ENCODE measurements at regions not wholly inside any gene's neighbourhood (a gene's known extent, or its start where the extent isn't known, plus 50 kb on each side); places are given as distances from the start of the nearest gene placed in this dataset.

- no peaks in the 10 kb centered on the region for H3K79me2 ChIP-seq (ENCODE audit: insufficient read depth, low read length)
- no peaks in the 10 kb centered on the region for H3K4me1 ChIP-seq (ENCODE audit: insufficient read depth, low read length)
- H3K27ac ChIP-seq (ENCODE audit: extremely low read length, insufficient read depth, low read length), result no peak overlapping the region
- H3K9ac ChIP-seq (ENCODE audit: insufficient read depth, low read depth, low read length), result no peak overlapping the region
- in situ Hi-C loops (cut with HindIII; ENCODE audit: extremely low pct_ligation_motif_present, low pct_unique_long_range_greater_than_20kb), result no loop called here
- H3K36me3 ChIP-seq (replicated peaks in 1 of 2; ENCODE audit: control insufficient read depth in 1 of 2, insufficient read depth in 2 of 2, low read length in 2 of 2), result no peaks in the 10 kb centered on the region
- FAIRE-seq (no peak), DNase-seq (ENCODE audit: low spot score) (no peak), ATAC-seq (no peak)
- TF ChIP-seq BORCS8-MEF2B (CRISPR knock-in tag; IDR thresholded peaks at IDR 0.05) (no peak), ZNF383 (CRISPR knock-in tag; IDR thresholded peaks at IDR 0.05; ENCODE audit: borderline replicate concordance) (no peak), TRIM22 (IDR thresholded peaks at IDR 0.05) (no peak), HBP1 (CRISPR knock-in tag; IDR thresholded peaks at IDR 0.05; ENCODE audit: low read depth) (no peak), MAFF (IDR thresholded peaks at IDR 0.05; ENCODE audit: low read depth, low read length) (no peak), PHF8 (CRISPR knock-in tag; IDR thresholded peaks at IDR 0.05) (no peak), ZNF337 (CRISPR knock-in tag; IDR thresholded peaks at IDR 0.05; ENCODE audit: borderline replicate concordance, low read depth) (no peak), ISL2 (CRISPR knock-in tag; IDR thresholded peaks at IDR 0.05) (no peak), ZNF44 (CRISPR knock-in tag; IDR thresholded peaks at IDR 0.05) (no peak), ZNF24 (IDR thresholded peaks at IDR 0.05) (no peak), ZNF766 (CRISPR knock-in tag; IDR thresholded peaks at IDR 0.05; ENCODE audit: borderline replicate concordance) (no peak), RELA (CRISPR knock-in tag; IDR thresholded peaks at IDR 0.05) (no peak), TBL1XR1 (IDR thresholded peaks at IDR 0.05; ENCODE audit: borderline replicate concordance, low read length, partially characterized antibody) (no peak), KLF11 (CRISPR knock-in tag; IDR thresholded peaks at IDR 0.05) (no peak), ZFP62 (CRISPR knock-in tag; IDR thresholded peaks at IDR 0.05) (no peak), ZNF749 (CRISPR knock-in tag; IDR thresholded peaks at IDR 0.05; ENCODE audit: borderline replicate concordance) (no peak), PAX8 (CRISPR knock-in tag; IDR thresholded peaks at IDR 0.05; ENCODE audit: borderline replicate concordance) (no peak), KMT2B (CRISPR knock-in tag; IDR thresholded peaks at IDR 0.05) (no peak), E2F5 (CRISPR knock-in tag; conservative IDR thresholded peaks at IDR 0.05) (no peak)
- WGBS (ENCODE audit: low lambda C conversion rate), result 0% methylated on average over 1 of the region's 1 CpG
- ChIA-PET CTCF (ENCODE audit: low intra/inter-chr PET ratio, low total read pairs) (no interaction called here), POLR2A (no interaction called here)
- no peaks in the 10 kb centered on the region for H3K9me3 ChIP-seq (ENCODE audit: low read length)
- no peak overlapping the region for H3K4me3 ChIP-seq (replicated peaks in 1 of 3; ENCODE audit: insufficient read depth in 1 of 3, low read depth in 2 of 3, low read length in 3 of 3)
- H2AFZ ChIP-seq (ENCODE audit: low read length), result no peak overlapping the region
- H4K20me1 ChIP-seq (ENCODE audit: insufficient read depth, low read length), result no peaks in the 10 kb centered on the region
- intact Hi-C loops (cut with micrococcal nuclease; ENCODE audit: unreplicated experiment), result loop anchor here (10.0 kb wide), 1 partner anchor 158 kb away; no protein-coding TSS in a partner anchor
- no TSS peak for BruUV-seq (replicated peaks)
- peaks cover 0 to 3% of the 10 kb centered on the region in 2 experiments; a peak in 1 of 5 replicates for H3K27me3 ChIP-seq (ENCODE audit: control insufficient read depth in 1 of 2, insufficient read depth in 2 of 2, low read length in 2 of 2)
- H3K4me2 ChIP-seq (ENCODE audit: low read depth, low read length), result no peak overlapping the region
Measured at GRCh38 chr1:85102479-85102878, 54.2 kb upstream of the MCOLN3 start.
